NCI-H1417 treated with DMSO at 0.1 percent for 48 hours (cell line): ENCODE measurements at regions not wholly inside any gene's neighbourhood (a gene's known extent, or its start where the extent isn't known, plus 50 kb on each side); places are given as distances from the start of the nearest gene placed in this dataset.
"Not testable (repeated sequence)": the region's sequence is repeated elsewhere in the genome, so short reads cannot be mapped to it uniquely, and the experiment has no call there.

ENCODE experiments used
- DNase-seq: peaks from one replicate; lab custom pipeline; 2025; lab: John Stamatoyannopoulos, UW

GRCh38 chr13:103895835-103896531 is 829.8 kb upstream of the SLC10A2 start:
- DNase-seq: no peak

- no peak for DNase-seq
Measured at GRCh38 chr13:103894626-103895025, 828.4 kb upstream of the SLC10A2 start.

- no peak for DNase-seq
Measured at GRCh38 chr13:103884101-103884723, 818.0 kb upstream of the SLC10A2 start.

- no peak for DNase-seq
Measured at GRCh38 chr13:103883698-103884097, 817.5 kb upstream of the SLC10A2 start.

- DNase-seq: peak; percentile 68
Measured at GRCh38 chr13:103883164-103883563, 816.9 kb upstream of the SLC10A2 start.

GRCh38 chr13:103880146-103880545 is 813.9 kb upstream of the SLC10A2 start:
- DNase-seq: not testable (repeated sequence)

GRCh38 chr13:103878891-103879605 is 812.8 kb upstream of the SLC10A2 start:
- DNase-seq: no peak

GRCh38 chr13:103876571-103876970 is 810.4 kb upstream of the SLC10A2 start:
- no peak for DNase-seq

GRCh38 chr13:103873725-103874124 is 807.5 kb upstream of the SLC10A2 start:
- no peak for DNase-seq

- DNase-seq: no peak
Measured at GRCh38 chr13:103866048-103866447, 799.8 kb upstream of the SLC10A2 start.

- no peak for DNase-seq
Measured at GRCh38 chr13:103862525-103862924, 796.3 kb upstream of the SLC10A2 start.

- DNase-seq: no peak
Measured at GRCh38 chr13:103859952-103860351, 793.7 kb upstream of the SLC10A2 start.

- no peak for DNase-seq
Measured at GRCh38 chr13:103852036-103852435, 785.8 kb upstream of the SLC10A2 start.

GRCh38 chr13:103844471-103844870 is 778.3 kb upstream of the SLC10A2 start:
- no peak for DNase-seq

- peak; percentile 82 for DNase-seq
Measured at GRCh38 chr13:103839460-103839859, 773.2 kb upstream of the SLC10A2 start.

- no peak for DNase-seq
Measured at GRCh38 chr13:103835052-103835451, 768.8 kb upstream of the SLC10A2 start.

GRCh38 chr13:103833294-103833852 is 767.2 kb upstream of the SLC10A2 start:
- DNase-seq: no peak

- DNase-seq: no peak
Measured at GRCh38 chr13:103815619-103816018, 749.4 kb upstream of the SLC10A2 start.

- DNase-seq: no peak
Measured at GRCh38 chr13:103812971-103813370, 746.8 kb upstream of the SLC10A2 start.

GRCh38 chr13:103812558-103812957 is 746.3 kb upstream of the SLC10A2 start:
- DNase-seq: no peak

GRCh38 chr13:103810026-103810425 is 743.8 kb upstream of the SLC10A2 start:
- no peak for DNase-seq

- DNase-seq: no peak
Measured at GRCh38 chr13:103805771-103806170, 739.6 kb upstream of the SLC10A2 start.

- no peak for DNase-seq
Measured at GRCh38 chr13:103803349-103803748, 737.1 kb upstream of the SLC10A2 start.
